Fibroblast of the aortic adventitia (primary cell): ENCODE measurements at regions not wholly inside any gene's neighbourhood (a gene's known extent, or its start where the extent isn't known, plus 50 kb on each side); places are given as distances from the start of the nearest gene placed in this dataset.

ENCODE experiments used
- DNase-seq: peaks from one replicate; pipeline ENCODE4 v3.0.0-alpha.2; 2010; ENCODE audit warnings: low read depth
- H3K4me3 ChIP-seq: 2 replicates; pipeline ENCODE4 v1.5.1; 2011; ENCODE audit warnings: low read depth, mild to moderate bottlenecking, control low read depth, low read length, moderate library complexity
- TF ChIP-seq, protein P1 (sequence below): IDR thresholded peaks from 2 replicates; pipeline ENCODE4 v1.5.1; 2011; ENCODE audit warnings: mild to moderate bottlenecking, low read length, control low read depth, inconsistent platforms; ENCODE audit not compliant: insufficient read depth

- DNase-seq = no peak
- TF ChIP-seq, protein P1, sequence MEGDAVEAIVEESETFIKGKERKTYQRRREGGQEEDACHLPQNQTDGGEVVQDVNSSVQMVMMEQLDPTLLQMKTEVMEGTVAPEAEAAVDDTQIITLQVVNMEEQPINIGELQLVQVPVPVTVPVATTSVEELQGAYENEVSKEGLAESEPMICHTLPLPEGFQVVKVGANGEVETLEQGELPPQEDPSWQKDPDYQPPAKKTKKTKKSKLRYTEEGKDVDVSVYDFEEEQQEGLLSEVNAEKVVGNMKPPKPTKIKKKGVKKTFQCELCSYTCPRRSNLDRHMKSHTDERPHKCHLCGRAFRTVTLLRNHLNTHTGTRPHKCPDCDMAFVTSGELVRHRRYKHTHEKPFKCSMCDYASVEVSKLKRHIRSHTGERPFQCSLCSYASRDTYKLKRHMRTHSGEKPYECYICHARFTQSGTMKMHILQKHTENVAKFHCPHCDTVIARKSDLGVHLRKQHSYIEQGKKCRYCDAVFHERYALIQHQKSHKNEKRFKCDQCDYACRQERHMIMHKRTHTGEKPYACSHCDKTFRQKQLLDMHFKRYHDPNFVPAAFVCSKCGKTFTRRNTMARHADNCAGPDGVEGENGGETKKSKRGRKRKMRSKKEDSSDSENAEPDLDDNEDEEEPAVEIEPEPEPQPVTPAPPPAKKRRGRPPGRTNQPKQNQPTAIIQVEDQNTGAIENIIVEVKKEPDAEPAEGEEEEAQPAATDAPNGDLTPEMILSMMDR = no peak
These were observed 214.8 kb downstream of the SPATA18 start for GRCh38 chr4:52265781-52266525.

DNA sequence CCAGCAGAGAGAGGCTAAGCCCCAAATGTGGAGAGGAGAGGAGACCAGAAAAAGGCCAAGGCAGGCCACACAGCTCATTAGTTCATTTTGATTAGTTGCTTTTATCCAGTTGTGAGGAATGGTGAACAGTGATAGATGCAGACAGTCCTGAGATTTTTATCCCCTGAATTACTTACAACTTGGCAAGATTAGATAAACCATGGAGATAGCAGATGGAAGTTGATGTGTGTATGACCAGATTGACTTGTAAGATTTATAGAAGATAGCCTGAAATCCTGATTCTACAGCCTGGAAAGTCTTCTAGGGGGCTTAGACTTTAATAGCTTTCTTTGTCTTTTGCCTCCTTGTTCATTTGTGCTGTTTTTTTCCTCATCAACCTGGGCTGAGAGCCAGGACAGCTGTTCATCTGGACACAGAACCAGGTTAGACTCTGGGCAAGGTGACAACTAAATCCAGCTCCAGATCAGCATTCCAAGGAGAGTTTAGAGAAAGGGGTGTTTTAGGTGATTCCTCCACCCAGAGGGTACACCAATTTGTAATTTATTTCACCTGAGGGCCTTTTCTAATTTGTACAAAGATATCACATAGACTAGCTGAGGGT is 215.5 kb downstream of the SPATA18 start:
- no peak overlapping the region for H3K4me3 ChIP-seq
- TF ChIP-seq, protein P1 = no peak
- DNase-seq = no peak

More at GRCh38 chr4:52265781-52266525, 214.8 kb downstream of the SPATA18 start:
- H3K4me3 ChIP-seq = no peak overlapping the region

- DNase-seq = no peak
- H3K4me3 ChIP-seq = no peak overlapping the region
- TF ChIP-seq, protein P1 = no peak
These were observed 218.7 kb downstream of the SPATA18 start for GRCh38 chr4:52269761-52270160.

GRCh38 chr4:52273885-52274284 is 222.8 kb downstream of the SPATA18 start:
- H3K4me3 ChIP-seq = no peak overlapping the region
- TF ChIP-seq, protein P1 = no peak
- no peak for DNase-seq

GRCh38 chr4:52288212-52288855 is 237.2 kb downstream of the SPATA18 start:
- H3K4me3 ChIP-seq = no peak overlapping the region
- no peak for DNase-seq
- TF ChIP-seq, protein P1 = no peak

DNA sequence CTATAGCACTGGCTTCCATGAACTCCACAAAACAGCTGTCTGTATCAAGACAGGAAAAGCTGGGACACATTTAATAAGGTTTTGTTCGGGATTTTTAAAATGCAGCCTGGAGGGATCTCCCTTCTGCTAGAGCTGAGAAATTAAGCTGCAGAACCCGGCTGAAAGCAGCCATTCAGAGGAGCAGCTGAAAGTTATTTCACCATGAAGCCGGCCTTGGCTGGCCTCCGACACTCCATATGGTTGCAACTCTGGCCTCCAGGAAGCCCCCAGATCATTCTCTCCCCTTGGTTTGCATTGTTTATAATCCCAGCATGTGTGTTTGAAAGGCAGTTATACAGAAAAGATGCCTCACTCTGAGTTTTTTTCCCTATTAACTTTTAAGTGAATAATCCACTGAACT is 239.4 kb downstream of the SPATA18 start:
- DNase-seq = no peak
- H3K4me3 ChIP-seq = no peak overlapping the region
- TF ChIP-seq, protein P1 = no peak
